CD4-positive, alpha-beta T cell treated with Interleukin-15 for 1 hour (primary cell): ENCODE measurements at regions not wholly inside any gene's neighbourhood (a gene's known extent, or its start where the extent isn't known, plus 50 kb on each side); places are given as distances from the start of the nearest gene placed in this dataset.

Experiments
- DNase-seq: peaks from one replicate; pipeline ENCODE4 v3.0.0-alpha.2; 2020

DNA sequence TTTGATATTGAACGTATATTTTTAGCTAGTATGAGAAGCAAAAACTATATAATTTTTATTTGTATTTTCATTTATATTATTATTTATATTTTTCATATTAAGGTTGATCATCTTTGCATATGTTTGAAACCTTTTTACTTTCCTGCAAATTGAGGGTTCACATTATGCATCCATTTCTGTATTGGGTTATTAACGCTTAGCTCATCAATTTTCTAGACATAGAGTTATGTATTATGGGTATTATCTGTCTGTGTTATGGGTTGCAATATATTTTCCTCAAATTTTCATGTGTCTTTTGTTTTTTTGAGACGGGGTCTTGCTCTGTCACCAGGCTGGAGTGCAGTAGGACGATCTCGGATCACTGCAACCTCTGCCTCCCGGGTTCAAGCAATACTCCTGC lies 2377.0 kb upstream of the WWC1 start:
- DNase-seq: no peak

DNA sequence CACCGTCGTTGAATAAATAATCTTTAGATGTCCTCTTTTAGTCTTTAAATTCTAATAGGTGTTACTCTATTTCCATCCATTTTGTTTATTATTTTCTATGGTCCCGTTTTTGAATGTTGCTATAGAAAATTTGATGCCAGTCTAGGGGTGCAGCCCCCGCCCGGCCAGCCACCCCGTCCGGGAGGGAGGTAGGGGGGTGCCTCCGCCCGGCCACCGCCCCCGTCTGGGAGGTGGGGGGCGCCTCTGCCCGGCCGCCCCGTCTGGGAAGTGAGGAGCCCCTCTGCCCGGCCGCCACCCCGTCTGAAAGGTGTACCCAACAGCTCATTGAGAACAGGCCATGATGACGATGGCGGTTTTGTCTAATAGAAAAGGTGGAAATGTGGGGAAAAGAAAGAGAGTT lies 2372.2 kb upstream of the WWC1 start:
- no peak for DNase-seq

DNA sequence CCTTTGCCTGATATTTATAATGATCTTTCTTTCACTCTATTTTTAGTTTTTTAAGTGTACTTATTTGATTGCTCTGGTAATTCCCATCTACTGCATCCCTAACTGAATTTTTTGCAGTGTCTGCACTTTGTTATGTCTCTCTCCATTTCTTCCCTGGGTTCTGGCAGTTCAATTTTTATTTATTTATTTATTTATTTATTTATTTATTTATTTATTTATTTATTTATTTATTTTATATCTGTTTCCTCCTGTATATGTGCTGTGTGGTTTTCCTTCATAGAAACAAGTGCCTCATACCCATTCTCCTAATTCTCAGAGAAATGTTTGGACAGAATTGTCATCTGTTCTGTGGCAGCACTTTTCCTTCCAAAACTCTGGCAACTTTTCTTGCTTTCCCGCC lies 2370.8 kb upstream of the WWC1 start:
- no peak for DNase-seq

DNA sequence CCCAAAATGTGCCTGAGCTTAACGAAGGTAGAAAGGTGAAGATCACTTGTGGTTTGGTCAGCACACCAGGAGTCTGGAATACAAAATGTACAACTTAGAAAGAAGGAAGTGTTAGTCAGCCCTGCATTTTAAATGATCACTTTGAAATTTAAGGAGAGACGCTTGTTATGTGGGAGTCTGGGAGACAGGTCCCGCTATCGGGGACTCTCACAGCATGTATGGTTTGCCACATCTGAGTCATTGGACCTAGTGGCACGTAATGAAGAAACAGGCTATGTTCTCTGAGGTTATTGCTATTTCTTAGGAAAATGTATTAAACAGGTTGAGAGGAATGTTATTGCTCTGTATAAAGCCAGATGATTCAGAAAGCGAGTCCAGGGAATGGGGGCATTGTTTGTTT lies 2362.5 kb upstream of the WWC1 start:
- no peak for DNase-seq

DNA sequence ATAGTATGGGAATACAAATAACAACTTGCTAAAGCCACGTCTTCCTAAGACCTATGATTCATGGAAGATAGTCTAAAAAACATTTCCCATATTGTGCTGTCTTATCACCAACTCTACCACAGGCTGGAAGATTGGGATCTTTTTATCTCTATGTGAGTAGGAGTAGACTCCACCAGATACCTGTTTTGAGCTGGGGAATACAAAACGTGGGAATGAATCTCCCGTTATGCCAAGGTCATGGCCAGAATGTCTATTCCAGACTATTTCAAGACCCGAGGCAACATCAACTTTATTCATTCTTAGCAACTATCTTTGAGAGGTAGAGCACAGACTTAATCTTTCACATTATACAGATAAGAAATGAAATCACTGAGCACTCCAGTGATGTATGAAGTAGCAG lies 2350.9 kb upstream of the WWC1 start:
- DNase-seq: no peak

DNA sequence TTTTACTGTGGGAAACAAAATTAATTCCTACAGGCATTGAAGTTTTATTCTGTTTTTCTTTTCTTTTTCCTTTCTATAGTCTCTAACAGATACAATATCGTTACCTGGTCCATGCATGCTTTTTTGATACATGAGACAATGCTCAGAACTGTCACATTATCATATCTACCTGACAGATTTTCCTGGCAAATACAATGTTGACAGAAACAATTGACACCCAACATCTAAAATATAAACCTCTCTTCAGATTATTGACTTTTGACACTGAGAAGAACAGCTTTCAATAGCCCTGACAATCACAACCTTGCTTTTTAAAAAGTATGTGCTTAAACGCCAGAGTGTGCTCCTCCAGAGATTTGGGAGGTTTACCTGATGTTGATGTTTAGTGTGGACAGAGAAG lies 2334.6 kb upstream of the WWC1 start:
- DNase-seq: no peak

DNA sequence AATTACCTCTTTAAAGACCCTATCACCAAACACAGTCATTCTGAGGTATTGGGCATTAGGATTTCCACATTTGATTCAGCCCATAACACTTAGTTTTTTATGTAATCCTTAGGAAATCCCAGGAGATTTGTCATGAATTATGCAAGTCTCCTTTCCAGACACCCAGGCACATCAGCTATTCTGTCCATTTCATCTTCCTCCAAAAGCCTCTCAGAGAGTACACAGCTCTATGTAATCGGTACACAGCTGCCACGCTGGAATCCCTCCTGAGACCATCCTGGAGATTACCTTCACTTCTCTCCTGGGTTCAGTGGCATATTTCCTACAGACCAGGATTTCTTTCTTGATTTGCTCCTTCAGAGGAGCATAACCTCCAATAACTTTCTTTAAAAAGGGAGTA lies 2309.8 kb upstream of the WWC1 start:
- DNase-seq: no peak

DNA sequence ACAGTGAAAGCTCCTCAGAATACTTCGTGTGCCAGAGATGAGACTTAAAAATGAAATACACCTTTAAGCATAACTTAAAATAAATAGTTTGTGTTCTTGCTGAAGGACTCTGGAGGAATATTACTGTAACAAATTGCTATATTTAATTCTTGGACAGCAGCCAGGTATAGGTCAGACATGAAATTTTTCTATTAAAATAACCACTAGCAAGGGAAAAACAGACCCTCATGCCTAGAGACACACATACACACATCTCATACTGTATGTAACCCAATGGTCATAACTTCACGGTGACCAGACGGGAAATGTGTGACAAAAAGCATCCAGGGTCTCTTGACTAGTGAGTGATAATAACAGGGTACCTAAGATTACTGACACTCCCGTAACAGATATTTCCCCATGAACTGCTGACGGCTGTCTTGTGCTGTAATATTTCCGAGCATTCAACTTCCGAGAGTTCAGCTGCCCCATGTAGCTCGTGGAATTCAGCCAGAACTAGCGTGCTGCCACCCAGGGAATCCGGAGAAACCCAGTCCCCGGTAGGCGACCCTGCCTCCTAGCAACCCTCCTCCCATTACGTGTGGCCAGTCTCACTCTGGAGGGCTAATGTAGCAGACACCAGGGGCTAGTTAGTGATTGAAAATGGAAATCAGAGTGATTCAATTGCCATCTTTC lies 2295.1 kb upstream of the WWC1 start:
- DNase-seq: no peak

DNA sequence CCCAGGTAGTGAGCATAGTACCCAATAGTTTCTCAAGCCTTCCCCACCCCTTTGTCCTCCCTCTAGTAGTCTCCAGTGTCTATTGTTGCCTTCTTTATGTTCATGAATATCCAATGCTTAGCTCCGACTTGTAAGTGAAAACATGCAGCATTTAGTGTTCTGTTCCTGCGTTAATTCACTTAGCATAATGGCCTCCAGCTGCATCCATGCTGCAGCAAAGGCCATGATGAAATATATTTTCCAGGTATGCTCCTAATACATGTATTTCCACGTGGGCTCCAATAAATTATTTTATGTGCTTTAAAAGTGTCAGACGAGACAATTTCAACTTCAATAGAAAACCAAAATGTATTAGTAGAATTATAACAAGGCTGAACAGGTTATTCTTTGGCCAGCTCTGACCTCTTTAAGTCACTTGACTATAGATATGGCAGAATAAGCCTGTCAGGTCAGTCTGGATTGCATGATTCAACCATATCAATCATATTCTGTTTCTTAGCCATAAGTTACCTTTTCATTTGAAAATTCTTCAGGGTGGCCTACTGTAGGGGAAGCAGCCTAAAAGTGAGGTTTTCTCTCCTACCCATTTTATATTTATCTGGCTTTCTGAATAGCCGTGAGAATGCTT lies 2291.6 kb upstream of the WWC1 start:
- no peak for DNase-seq

DNA sequence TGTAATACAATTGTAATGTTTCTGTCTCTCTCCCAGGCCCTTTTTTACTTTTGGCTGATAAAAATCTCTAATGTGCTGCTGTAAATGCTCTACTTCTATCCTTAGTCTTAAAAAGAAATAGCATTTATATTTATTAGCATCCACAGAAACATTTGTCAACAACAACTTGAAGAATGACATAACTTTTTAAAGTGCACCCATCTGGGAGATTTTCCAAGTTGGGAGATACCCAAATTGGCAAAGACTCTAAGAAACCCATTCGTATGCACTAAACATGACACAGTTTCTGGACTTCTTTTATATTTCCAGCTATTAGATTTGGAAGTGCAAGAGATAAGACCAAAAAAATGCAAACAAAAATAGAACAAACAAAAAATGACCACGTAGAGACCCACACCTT lies 2287.4 kb upstream of the WWC1 start:
- DNase-seq: no peak

DNA sequence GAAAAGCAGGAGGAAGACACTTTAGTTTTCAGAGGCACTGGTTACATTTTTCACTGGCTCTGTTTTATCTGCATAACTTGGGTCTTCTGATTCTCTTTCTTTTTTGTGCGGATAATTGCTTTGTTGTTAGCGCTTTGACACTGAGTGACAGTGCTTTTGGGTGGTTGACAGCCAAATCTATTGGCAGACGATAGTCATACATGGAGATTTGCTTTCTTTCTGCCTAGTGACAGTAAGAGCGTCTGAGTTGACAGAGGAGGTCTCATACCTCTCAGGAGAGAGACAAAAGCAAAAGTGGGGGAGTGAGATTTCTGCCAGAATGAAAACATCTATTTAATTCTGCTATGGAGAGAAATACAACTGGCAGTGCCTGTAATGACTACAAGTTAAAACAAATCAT lies 2278.0 kb upstream of the WWC1 start:
- DNase-seq: no peak

DNA sequence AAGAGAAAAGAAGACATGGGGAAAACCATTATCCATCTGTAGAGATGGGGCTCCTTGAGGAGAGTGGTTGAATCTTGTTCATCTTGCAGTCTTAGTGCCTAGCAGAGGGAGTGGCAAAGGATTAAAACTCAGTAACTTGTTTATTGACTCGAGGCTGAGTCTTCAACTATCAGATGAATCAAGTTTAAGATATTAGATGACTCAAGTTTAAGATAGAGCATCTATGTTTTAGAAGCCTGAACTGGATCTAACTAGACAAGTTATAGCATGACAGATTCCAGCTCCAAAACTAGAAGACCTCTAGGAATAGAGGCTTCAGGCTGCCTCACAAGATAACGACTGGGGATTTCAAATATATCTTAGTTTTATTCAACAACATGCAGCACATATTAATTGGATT lies 2277.2 kb upstream of the WWC1 start:
- no peak for DNase-seq

DNA sequence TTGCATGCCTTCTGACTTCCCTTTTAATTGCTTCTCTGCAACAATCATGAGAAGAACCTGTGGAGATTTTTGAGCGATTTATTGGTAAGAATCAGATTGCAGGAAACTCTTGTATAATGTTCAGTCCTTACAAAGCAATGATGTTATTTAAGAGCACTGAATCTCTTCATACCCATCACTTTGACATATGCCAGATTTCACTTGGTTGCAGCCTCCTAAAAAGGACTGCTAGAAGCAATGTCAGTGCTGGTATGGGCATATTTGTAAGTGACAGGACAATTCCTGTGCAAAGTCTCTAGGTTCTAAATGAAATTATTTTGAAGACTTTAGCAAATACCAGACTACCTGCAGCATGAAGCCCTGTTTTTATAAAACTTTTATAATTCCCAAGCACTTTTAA lies 2272.7 kb upstream of the WWC1 start:
- DNase-seq: no peak

DNA sequence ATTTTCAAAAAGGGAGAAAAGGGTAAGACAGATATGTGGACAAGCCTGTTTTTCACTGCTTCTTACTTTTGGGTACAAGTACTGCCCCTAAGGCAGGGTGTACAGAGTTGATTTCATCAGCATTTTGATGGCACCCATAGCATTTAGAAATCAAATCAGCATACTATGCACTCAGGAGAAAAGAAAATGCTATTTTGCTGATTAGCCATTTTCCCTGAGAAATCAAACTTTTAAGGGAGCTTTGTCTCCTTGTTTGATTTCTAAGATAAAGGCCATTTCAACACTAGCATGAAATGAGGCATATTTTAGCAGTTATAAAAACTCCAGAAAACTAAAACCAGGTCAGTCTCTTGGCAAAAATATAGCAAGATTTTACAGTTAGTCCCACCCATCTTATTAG lies 2269.4 kb upstream of the WWC1 start:
- no peak for DNase-seq

DNA sequence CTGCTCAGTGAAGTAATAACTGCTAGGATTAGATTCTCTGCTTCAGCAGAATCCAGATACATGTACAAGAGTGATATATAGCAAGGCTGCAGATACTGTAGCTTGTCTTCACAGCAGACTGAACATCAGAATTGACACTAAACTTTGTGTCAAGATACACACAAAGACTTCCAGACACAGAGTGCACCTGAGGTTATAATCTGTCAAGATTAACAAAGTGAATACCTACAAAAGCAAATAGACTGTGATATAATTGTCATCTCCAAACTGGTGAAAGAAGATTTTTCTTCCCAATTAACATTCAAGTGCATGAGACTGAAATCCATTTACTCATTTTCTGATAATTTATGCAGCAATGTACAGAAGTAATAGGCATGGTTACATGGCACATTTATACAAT lies 2266.5 kb upstream of the WWC1 start:
- no peak for DNase-seq

DNA sequence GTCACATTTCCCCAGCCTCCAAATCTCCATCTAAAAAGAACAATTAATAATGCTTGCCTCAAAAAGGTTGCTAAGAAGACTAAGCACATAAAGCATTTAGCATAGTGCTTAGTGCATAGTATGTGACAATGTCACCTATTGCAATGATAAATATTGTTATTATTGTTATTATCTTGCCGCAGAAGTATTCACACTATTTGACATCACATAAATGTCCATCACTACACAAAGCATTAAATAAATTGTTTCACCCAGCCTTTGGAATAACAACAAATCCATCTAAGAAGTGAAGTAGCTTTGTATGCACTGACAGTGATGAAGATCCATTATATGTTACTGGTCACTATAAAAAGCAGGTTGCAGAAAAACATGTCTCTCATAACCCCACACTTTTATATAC lies 2263.9 kb upstream of the WWC1 start:
- no peak for DNase-seq

DNA sequence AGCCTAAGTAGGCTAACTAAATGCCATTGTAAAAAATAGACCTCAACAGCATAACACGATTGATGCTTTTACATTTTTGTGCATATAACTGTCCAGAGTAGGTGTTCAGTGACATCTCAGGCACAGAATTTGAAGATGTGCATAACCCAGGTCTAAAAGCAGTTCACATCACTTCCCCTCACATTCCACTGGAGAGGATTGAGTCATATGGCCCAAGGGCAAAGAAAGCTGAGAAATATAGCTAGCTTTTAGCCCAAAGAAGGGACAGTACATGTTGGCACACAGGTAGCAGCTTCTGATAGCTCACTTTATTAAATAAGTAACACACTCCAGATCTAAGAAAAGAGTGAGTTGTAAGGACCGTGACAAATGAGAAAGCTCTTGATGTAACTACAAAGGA lies 2259.5 kb upstream of the WWC1 start:
- DNase-seq: no peak

DNA sequence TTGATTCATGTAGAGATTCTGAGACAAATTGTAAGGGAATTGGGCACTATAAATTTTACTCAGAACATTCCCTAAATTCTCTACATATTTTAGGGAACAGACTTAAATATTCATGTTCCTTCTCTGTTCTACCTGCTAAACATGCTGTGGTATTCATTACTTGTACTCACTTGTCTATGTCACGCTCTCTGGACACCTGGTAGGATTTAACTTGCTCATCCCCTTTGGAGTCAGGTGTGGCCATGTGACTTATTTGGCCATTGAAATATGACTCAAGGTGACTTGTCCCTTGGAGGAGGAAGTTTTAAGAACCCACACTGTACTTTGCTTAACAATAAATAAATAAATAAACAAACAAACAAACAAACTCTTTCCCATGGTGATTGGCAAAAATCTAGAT lies 2258.8 kb upstream of the WWC1 start:
- no peak for DNase-seq

DNA sequence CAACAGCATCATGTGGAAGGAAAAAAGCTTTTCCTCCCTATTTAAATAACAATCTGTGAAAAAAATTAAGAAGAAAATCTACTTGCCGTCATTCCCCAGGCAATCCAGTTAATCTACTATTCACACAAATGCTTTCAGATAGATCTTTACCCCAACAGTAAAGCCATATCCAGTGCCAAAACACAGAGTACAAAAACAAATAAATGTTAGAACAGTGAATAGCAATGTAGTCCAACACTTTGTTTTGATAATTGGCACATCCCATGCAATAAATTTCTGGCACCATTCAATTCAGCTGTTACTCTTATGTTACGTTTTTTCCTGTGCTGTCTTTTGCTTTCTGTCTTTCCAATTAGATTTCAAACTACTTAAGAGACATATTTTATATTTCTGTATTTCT lies 2245.5 kb upstream of the WWC1 start:
- DNase-seq: no peak

DNA sequence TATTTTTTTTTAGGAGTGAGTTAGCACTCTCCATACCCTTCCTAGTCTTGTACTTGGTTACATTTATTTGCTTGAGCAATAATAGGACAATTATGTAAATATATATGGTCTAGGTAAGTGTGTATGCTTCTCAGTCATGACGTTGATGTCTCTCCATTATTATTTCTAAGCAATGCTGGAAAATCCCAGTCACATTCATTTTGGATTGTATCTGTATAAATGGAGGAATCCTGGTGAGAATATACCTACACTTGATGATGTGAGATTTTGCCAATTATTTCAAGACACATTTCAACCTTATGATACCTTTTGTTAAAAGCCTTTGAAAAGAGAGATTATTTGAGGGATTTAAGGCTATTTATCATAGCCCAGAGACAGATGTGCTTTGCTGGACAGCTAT lies 2244.5 kb upstream of the WWC1 start:
- no peak for DNase-seq

DNA sequence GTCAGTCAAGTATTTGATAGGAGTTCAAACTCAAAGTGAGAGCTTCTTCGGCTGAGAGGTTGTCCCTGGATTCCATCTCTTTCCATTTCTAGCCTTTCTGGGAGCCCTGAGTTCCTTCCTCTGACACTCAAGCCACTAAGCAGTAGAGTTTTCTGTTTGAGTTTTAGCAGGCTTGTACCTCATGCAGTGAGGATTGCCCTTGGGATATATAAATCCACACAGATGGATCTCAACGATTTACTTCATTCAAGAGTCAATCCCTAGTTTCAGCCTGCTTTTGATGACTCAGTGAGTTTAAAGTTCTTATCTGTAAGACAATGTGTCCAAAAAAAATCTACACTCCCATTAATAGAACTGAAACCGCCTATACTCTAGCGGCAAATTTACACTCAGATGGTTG lies 2240.9 kb upstream of the WWC1 start:
- no peak for DNase-seq

DNA sequence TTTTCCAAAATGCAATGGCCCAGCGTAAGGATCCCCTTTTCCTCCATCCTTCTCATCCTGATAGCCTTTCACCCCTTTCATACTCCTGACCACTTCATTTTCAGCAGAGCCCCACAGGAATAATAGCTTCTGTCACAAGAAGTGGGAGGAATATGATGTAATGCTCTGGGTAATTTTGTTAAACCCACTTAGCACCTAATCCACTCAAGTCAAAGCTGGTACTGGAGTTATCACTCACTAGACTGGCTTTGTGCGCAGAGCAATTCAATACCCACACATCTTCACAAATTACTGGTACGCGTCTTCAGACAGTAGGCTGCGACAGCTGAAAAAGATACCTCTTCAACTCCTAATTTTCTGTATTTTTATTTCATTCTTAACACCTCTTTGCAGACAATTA lies 2232.8 kb upstream of the WWC1 start:
- no peak for DNase-seq

DNA sequence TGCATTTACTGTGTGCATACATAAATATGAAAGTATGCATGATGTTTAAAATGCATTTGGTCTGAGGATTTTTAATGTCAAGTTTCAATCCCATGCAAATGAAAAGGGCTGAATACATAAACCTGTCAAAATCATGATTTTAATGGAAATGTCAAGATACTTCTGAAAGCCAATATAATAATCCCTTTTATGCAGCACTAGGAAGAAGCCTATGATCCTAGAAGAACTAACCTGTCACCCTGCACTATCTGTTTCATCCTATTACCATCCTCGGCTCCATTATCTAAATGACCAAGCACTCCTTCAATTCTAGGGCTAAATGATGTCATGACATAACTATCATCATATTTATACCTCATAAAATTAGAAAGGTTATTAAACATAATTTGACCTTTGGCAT lies 2229.4 kb upstream of the WWC1 start:
- DNase-seq: no peak

DNA sequence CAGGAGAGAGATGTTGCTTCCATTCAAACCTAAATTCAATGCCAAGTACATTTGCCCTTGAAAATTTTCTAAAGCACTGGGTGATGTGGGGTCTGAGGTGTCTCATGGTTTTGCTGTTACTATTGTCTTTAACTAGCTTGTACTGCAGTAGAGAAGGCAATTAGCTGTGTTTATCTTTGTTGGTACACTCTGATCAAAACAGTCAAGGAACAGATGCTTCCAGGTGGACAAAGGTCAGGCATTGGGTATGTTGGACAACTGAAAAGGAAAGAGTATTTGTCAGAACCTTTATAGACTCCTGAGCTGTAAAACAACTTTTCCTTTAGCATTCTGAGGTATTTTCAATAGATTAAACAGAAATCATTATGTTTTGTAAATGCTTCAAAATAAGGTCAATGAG lies 2228.7 kb upstream of the WWC1 start:
- DNase-seq: no peak

DNA sequence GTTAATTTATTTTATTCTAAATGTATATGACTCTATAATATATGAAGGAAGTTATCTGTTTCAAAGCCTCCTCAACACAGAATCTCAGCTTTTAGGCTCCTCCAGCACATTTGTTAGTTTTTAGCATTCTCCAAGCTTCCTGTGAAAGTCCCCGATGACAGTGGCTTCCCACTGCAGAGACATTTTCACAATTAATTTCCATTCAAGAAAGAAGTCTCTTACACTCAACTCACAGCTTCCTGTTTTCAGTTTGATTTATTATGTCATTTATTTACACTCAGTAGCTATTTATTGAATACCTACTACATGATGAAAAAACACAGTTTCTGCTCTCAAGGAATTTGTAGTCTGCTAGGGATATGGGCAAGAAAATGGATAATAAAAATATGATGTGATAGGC lies 2228.2 kb upstream of the WWC1 start:
- no peak for DNase-seq
